ENCODE measurements at regions not wholly inside any gene's neighbourhood (a gene's known extent, or its start where the extent isn't known, plus 50 kb on each side); places are given as distances from the start of the nearest gene placed in this dataset.

GRCh38 chr5:29897916-29898315 is 1295.6 kb upstream of the CDH6 start:
- TF ChIP-seq CTCF (IDR thresholded peaks at IDR 0.05; ENCODE audit: control extremely low read depth in 1 of 3, insufficient read depth in 1 of 3, low read depth in 1 of 3, low read length in 3 of 3) (no peak), YY1 (IDR thresholded peaks at IDR 0.05; ENCODE audit: low read depth, low read length) (no peak), EP300 (IDR thresholded peaks at IDR 0.05; ENCODE audit: borderline replicate concordance in 1 of 2, low read depth in 2 of 2, low read length in 2 of 2) (no peak), TAF1 (IDR thresholded peaks at IDR 0.05; ENCODE audit: low read depth, low read length) (no peak), TEAD4 (IDR thresholded peaks at IDR 0.05; ENCODE audit: low read depth, low read length) (no peak), EGR1 (IDR thresholded peaks at IDR 0.05; ENCODE audit: borderline replicate concordance, low read depth, low read length) (no peak), MAX (IDR thresholded peaks at IDR 0.05) (no peak), POU5F1 (IDR thresholded peaks at IDR 0.05; ENCODE audit: low read depth, low read length) (no peak), POLR2A (IDR thresholded peaks at IDR 0.05; ENCODE audit: control extremely low read depth in 1 of 2, low read depth in 2 of 2, low read length in 2 of 2) (no peak), JUND (IDR thresholded peaks at IDR 0.05; ENCODE audit: low read length) (no peak)

Measured in H1 (cell line).